ELF-1 (cell line): ENCODE measurements at regions not wholly inside any gene's neighbourhood (a gene's known extent, or its start where the extent isn't known, plus 50 kb on each side); places are given as distances from the start of the nearest gene placed in this dataset.
A peak's percentile ranks its signal among the peaks of the same experiment; 100 is the strongest.
"Not testable (repeated sequence)": the region's sequence is repeated elsewhere in the genome, so short reads cannot be mapped to it uniquely, and the experiment has no call there.

Experiments
- DNase-seq: peaks from one replicate; pipeline ENCODE4 v3.0.0-alpha.2; 2016; ENCODE audit warnings: low read depth, low spot score

GRCh38 chr2:224174990-224175389, 135.9 kb upstream of the SERPINE2 start:
- DNase-seq = no peak

GRCh38 chr2:224174521-224174920, 135.4 kb upstream of the SERPINE2 start:
- DNase-seq = no peak

GRCh38 chr2:224173933-224174332, 134.8 kb upstream of the SERPINE2 start:
- no peak for DNase-seq

GRCh38 chr2:224173210-224173609, 134.1 kb upstream of the SERPINE2 start:
- DNase-seq = no peak

GRCh38 chr2:224171226-224171625, 132.1 kb upstream of the SERPINE2 start:
- no peak for DNase-seq

GRCh38 chr2:224169847-224170246, 130.8 kb upstream of the SERPINE2 start:
- no peak for DNase-seq

GRCh38 chr2:224167781-224168180, 128.7 kb upstream of the SERPINE2 start:
- DNase-seq = not testable (repeated sequence)

- no peak for DNase-seq
Observed at GRCh38 chr2:224166654-224167053, 127.6 kb upstream of the SERPINE2 start.

- DNase-seq = no peak
Observed at GRCh38 chr2:224165901-224166319, 126.8 kb upstream of the SERPINE2 start.

- no peak for DNase-seq
Observed at GRCh38 chr2:224163566-224164307, 124.7 kb upstream of the SERPINE2 start.

GRCh38 chr2:224162122-224162521, 123.0 kb upstream of the SERPINE2 start:
- DNase-seq = no peak

GRCh38 chr2:224161712-224162111, 122.6 kb upstream of the SERPINE2 start:
- no peak for DNase-seq

- DNase-seq = no peak
Observed at GRCh38 chr2:224160917-224161316, 121.8 kb upstream of the SERPINE2 start.

GRCh38 chr2:224159345-224159928, 120.4 kb upstream of the SERPINE2 start:
- DNase-seq = no peak

GRCh38 chr2:224158831-224159230, 119.7 kb upstream of the SERPINE2 start:
- peak; percentile 11 for DNase-seq

- no peak for DNase-seq
Observed at GRCh38 chr2:224158061-224158460, 119.0 kb upstream of the SERPINE2 start.

GRCh38 chr2:224157655-224158054, 118.6 kb upstream of the SERPINE2 start:
- no peak for DNase-seq

GRCh38 chr2:224156436-224156835, 117.3 kb upstream of the SERPINE2 start:
- no peak for DNase-seq

GRCh38 chr2:224155896-224156295, 116.8 kb upstream of the SERPINE2 start:
- no peak for DNase-seq

GRCh38 chr2:224155371-224155770, 116.3 kb upstream of the SERPINE2 start:
- no peak for DNase-seq

GRCh38 chr2:224151680-224152310, 112.7 kb upstream of the SERPINE2 start:
- no peak for DNase-seq

- no peak for DNase-seq
Observed at GRCh38 chr2:224151161-224151560, 112.1 kb upstream of the SERPINE2 start.

GRCh38 chr2:224148058-224148457, 109.0 kb upstream of the SERPINE2 start:
- not testable (repeated sequence) for DNase-seq
